Mesenchymal stem cell (in vitro differentiated cells and primary cell): ENCODE measurements at regions not wholly inside any gene's neighbourhood (a gene's known extent, or its start where the extent isn't known, plus 50 kb on each side); places are given as distances from the start of the nearest gene placed in this dataset.

ENCODE experiments used
- DNase-seq: peaks from one replicate; pipeline ENCODE4 v3.0.0-alpha.2; 2013
- H2AFZ ChIP-seq: one replicate; pipeline ENCODE4 v1.6.1; 2013; ENCODE audit warnings: low read depth, mild to moderate bottlenecking, control low read depth, inconsistent platforms, low read length, moderate library complexity
- H2AK5ac ChIP-seq: 2 replicates; pipeline ENCODE4 v1.6.1; 2013; ENCODE audit warnings: low read length, moderate library complexity, mild to moderate bottlenecking, inconsistent platforms; ENCODE audit not compliant: severe bottlenecking
- H2BK120ac ChIP-seq: one replicate; pipeline ENCODE4 v1.6.1; 2013; ENCODE audit warnings: low read depth, mild to moderate bottlenecking, inconsistent platforms, low read length, moderate library complexity
- H2BK12ac ChIP-seq, 2 experiments: one replicate each; pipeline ENCODE4 v1.6.1; 2013; ENCODE audit warnings: inconsistent platforms in 2 of 2, low read length in 2 of 2, mild to moderate bottlenecking in 2 of 2, moderate library complexity in 2 of 2, control low read depth in 1 of 2
- H2BK15ac ChIP-seq: one replicate; pipeline ENCODE4 v1.6.1; 2013; ENCODE audit warnings: mild to moderate bottlenecking, low read depth, inconsistent platforms; ENCODE audit not compliant: poor library complexity, severe bottlenecking
- H2BK5ac ChIP-seq: 2 replicates; pipeline ENCODE4 v1.6.1; 2013; ENCODE audit warnings: low read depth, mild to moderate bottlenecking, low read length, control low read depth, inconsistent platforms; ENCODE audit not compliant: poor library complexity, severe bottlenecking
- H3K14ac ChIP-seq, 2 experiments: one replicate each; pipeline ENCODE4 v1.6.1; 2013; ENCODE audit warnings: inconsistent platforms in 2 of 2, low read length in 2 of 2, control low read depth in 1 of 2, mild to moderate bottlenecking in 1 of 2, moderate library complexity in 1 of 2
- H3K18ac ChIP-seq, 2 experiments: one replicate each; pipeline ENCODE4 v1.6.1; 2013; ENCODE audit warnings: inconsistent platforms in 2 of 2, low read length in 2 of 2, control low read depth in 1 of 2, low read depth in 1 of 2, mild to moderate bottlenecking in 1 of 2
- H3K23ac ChIP-seq, 2 experiments: one replicate each; pipeline ENCODE4 v1.6.1; 2013; ENCODE audit warnings: inconsistent platforms in 2 of 2, low read length in 2 of 2, mild to moderate bottlenecking in 2 of 2, moderate library complexity in 2 of 2, control low read depth in 1 of 2
- H3K27ac ChIP-seq: 2 replicates; pipeline ENCODE4 v1.5.1; 2013; ENCODE audit warnings: mild to moderate bottlenecking, moderate library complexity, low read length, control low read depth, inconsistent platforms; ENCODE audit not compliant: poor library complexity, severe bottlenecking
- H3K27me3 ChIP-seq, 2 experiments: 2 replicates each; pipeline versions ENCODE4 v1.6.1 to v1.7.0; 2013; ENCODE audit warnings: low read length in 2 of 2, mild to moderate bottlenecking in 2 of 2, moderate library complexity in 2 of 2, control low read depth in 1 of 2, inconsistent platforms in 1 of 2; ENCODE audit not compliant: control insufficient read depth in 1 of 2, insufficient read depth in 1 of 2
- H3K36me3 ChIP-seq, 2 experiments: 2 replicates each; pipeline versions ENCODE4 v1.6.1 to v1.7.0; 2013; ENCODE audit warnings: low read length in 2 of 2, control low read depth in 1 of 2, inconsistent platforms in 1 of 2, low read depth in 1 of 2, mild to moderate bottlenecking in 1 of 2; ENCODE audit not compliant: insufficient read depth in 2 of 2, control insufficient read depth in 1 of 2
- H3K4ac ChIP-seq, 2 experiments: one replicate each; pipeline ENCODE4 v1.6.1; 2013; ENCODE audit warnings: inconsistent platforms in 2 of 2, low read length in 2 of 2, mild to moderate bottlenecking in 2 of 2, moderate library complexity in 2 of 2, control low read depth in 1 of 2, low read depth in 1 of 2
- H3K4me1 ChIP-seq: 2 replicates; pipeline ENCODE4 v1.6.1; 2013; ENCODE audit warnings: low read depth, low read length, control low read depth; ENCODE audit not compliant: control insufficient read depth, insufficient read depth
- H3K4me2 ChIP-seq: 2 replicates; pipeline ENCODE4 v1.6.1; 2013; ENCODE audit warnings: low read length, mild to moderate bottlenecking, inconsistent platforms; ENCODE audit not compliant: poor library complexity, severe bottlenecking
- H3K4me3 ChIP-seq, 2 experiments: 2 replicates each; pipeline versions ENCODE4 v1.5.1 to v1.7.0; 2013; ENCODE audit warnings: low read length in 2 of 2, mild to moderate bottlenecking in 2 of 2, control low read depth in 1 of 2, low read depth in 1 of 2; ENCODE audit not compliant: insufficient read depth in 1 of 2
- H3K79me1 ChIP-seq: replicated peaks from 2 replicates; pipeline ENCODE4 v1.6.1; 2013; ENCODE audit warnings: mild to moderate bottlenecking, control low read depth, low read length, inconsistent platforms; ENCODE audit not compliant: poor library complexity, severe bottlenecking
- H3K9ac ChIP-seq: 2 replicates; pipeline ENCODE4 v1.7.0; 2013; ENCODE audit warnings: mild to moderate bottlenecking, low read length, moderate library complexity
- H3K9me3 ChIP-seq: 2 replicates; pipeline ENCODE4 v1.7.0; 2013; ENCODE audit warnings: mild to moderate bottlenecking, low read length; ENCODE audit not compliant: control insufficient read depth
- H4K8ac ChIP-seq: one replicate; pipeline ENCODE4 v1.6.1; 2013; ENCODE audit warnings: inconsistent platforms, mild to moderate bottlenecking, low read length, moderate library complexity
- H4K91ac ChIP-seq: one replicate; pipeline ENCODE4 v1.6.1; 2013; ENCODE audit warnings: mild to moderate bottlenecking, low read length, inconsistent platforms
- WGBS: methylation state at CpG from one replicate; pipeline ENCODE4 v1.1.7; 2013; ENCODE audit warnings: mixed read lengths; 5-methylcytosine and 5-hydroxymethylcytosine counted together

DNA sequence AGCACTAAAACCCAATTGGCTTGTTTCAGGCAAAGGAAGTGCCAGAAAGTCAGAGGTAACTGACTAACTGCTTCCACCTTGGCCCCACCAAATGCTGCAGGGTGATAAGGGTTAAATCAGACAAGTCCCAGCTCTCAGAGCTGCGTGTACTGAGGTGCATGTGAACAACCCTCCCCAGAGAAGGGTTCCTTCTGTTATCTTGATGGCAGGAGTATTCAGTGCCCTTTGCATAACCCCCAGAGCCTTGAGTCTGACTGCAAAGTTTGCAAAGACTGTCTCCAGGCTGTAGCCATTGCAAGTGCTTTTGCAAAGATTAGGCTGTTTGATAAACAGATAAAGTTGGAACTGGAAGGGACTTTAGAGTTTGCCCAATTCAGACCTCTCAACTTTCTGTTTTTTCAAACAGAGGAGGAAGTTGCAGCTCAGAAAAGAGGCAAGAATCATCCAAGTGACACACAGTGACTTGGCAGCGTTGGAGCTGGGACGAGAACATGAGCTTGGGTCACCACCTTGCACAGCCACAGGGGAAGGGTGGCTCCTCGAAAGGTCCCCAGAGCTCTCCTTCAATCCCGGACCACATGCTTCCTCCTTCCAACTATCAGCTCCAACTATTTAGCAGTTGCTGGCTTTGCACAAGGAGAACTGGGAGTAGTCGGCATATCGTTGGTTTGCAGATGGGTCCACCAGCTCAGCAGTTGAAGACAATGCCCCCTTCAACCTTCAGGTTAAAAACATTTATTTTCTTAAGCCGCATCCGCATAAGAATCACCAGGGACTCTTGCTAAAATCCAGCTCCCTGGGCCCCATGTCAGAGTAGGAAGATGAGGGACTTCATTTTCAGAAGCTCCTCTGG is 224.8 kb upstream of the HES1 start:
- Histone ChIP-seq H2BK5ac (no peak overlapping the region), H3K4me3 (no peak overlapping the region), H2AFZ (no peak overlapping the region), H3K27me3 (peaks cover 9 to 45% of the 10 kb centered on the region in 2 experiments), H3K4ac (no peak overlapping the region), H3K36me3 (no peaks in the 10 kb centered on the region), H2BK120ac (no peak overlapping the region), H3K23ac (no peak overlapping the region), H2BK15ac (no peak overlapping the region), H3K4me2 (no peak overlapping the region), H3K14ac (no peak overlapping the region), H4K8ac (no peak overlapping the region), H4K91ac (no peak overlapping the region), H3K9me3 (peaks cover 14% of the 10 kb centered on the region), H3K79me1 (no peaks in the 10 kb centered on the region), H2BK12ac (no peak overlapping the region), H3K27ac (no peak overlapping the region), H2AK5ac (no peak overlapping the region), H3K9ac (no peak overlapping the region), H3K18ac (no peak overlapping the region), H3K4me1 (no peaks in the 10 kb centered on the region)
- WGBS, result 69% methylated on average over 9 of the region's 9 CpGs
- DNase-seq, result peak; percentile 13

DNA sequence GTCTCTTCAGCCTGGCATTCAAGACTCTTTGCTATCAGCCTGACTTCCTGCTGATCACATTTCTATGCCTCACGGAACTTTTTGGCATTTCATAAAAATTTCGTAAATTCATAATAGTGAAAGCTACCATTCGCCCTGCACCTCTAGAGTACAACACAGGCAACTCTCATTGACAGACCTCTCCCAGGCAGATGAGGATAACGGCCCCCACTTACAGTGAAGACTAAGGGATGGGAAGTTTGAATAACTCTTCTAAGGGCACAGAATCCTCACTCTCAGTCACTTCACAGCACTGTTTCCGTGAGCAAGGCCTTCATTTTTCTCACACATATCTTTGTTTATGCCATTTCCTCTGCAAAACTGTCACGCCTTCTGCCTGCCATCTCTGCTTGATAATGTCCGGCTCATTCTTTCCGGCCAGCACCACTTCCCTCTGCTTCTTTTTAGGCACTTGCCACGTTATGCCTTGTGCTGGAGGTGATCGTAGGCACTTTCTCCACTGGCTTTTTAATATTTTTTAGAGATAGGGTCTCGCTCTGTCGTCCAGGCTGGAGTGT is 224.1 kb upstream of the HES1 start:
- DNase-seq, result peak; percentile 5
- Histone ChIP-seq H3K18ac (peak overlapping the region in 1 of 2 experiments; percentile 64), H3K79me1 (no peaks in the 10 kb centered on the region), H2BK15ac (no peak overlapping the region), H4K91ac (no peak overlapping the region), H3K9me3 (peaks cover 14% of the 10 kb centered on the region), H3K27ac (no peak overlapping the region), H3K4me3 (no peak overlapping the region), H3K36me3 (no peaks in the 10 kb centered on the region), H3K4me2 (no peak overlapping the region), H2AK5ac (no peak overlapping the region), H3K27me3 (peaks cover 9 to 48% of the 10 kb centered on the region in 2 experiments), H3K9ac (no peak overlapping the region), H2BK12ac (peak overlapping the region in 1 of 2 experiments; percentile 31), H2BK5ac (no peak overlapping the region), H2BK120ac (no peak overlapping the region), H3K4me1 (no peaks in the 10 kb centered on the region), H3K14ac (no peak overlapping the region), H3K4ac (no peak overlapping the region), H3K23ac (no peak overlapping the region), H4K8ac (no peak overlapping the region), H2AFZ (no peak overlapping the region)
- WGBS, result 66% methylated on average over 9 of the region's 12 CpGs

DNA sequence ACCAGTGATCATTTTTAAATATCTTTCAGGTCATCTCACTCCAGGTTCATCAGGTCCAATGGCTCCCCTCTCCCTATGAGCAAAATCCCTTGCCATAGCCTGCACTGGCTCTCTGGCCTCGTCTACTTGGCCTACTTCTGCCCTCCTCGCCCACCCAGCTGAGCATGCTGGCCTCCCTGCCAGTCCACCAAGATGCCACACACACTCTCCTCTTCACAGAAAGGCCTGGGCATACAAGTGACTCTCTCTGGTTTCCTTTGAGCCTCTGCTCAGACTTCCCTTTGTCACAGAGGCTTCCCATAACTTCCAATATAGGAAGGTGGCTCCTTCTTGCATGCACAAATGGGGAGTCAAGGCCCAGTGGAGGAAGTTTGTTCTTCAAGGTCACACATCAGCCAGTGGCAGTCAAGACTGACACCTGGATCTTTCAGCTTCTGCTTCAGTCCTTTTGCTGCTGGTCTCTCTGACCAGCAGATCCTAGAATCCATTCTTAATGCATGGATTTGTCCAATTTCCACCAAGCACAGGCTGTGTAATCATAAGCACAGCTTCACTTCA is 223.2 kb upstream of the HES1 start:
- H3K4me2 ChIP-seq, result no peak overlapping the region

DNA sequence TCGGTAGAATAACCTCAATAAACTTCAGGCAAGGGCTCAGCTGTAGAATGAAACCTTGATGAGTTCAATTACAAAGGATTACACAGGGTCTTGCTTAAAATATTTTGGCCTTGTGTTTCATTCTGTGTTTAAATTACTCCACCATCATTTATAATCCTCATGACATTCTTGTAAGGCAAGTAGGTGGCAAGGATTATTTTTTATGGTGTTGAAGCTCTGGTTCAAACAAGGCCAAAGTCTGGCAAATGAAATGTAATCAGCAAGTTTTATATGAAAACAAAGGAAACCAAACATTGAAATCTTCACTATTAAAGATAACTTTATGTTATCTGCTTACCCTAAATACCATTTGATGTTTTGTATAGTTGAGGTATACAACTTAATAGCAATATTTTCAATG is 221.3 kb upstream of the HES1 start:
- Histone ChIP-seq H3K4me2 (no peak overlapping the region), H3K18ac (no peak overlapping the region), H2BK12ac (no peak overlapping the region), H3K14ac (no peak overlapping the region), H4K91ac (no peak overlapping the region), H4K8ac (no peak overlapping the region), H3K4me1 (no peaks in the 10 kb centered on the region), H2BK15ac (no peak overlapping the region), H3K4me3 (no peak overlapping the region), H3K27me3 (peaks cover 19 to 51% of the 10 kb centered on the region in 2 experiments), H3K4ac (no peak overlapping the region), H2AFZ (no peak overlapping the region), H3K36me3 (no peaks in the 10 kb centered on the region), H3K9me3 (no peaks in the 10 kb centered on the region), H2BK5ac (no peak overlapping the region), H2AK5ac (no peak overlapping the region), H3K27ac (no peak overlapping the region), H3K9ac (no peak overlapping the region), H3K23ac (no peak overlapping the region), H2BK120ac (no peak overlapping the region), H3K79me1 (no peaks in the 10 kb centered on the region)
- DNase-seq, result no peak
- WGBS, result 100% methylated on average over 1 of the region's 1 CpG

More for the DNA sequence above, 223.2 kb upstream of the HES1 start:
- H3K27me3 ChIP-seq, result peaks cover 14 to 50% of the 10 kb centered on the region in 2 experiments
- H3K27ac ChIP-seq, result no peak overlapping the region
- H3K4me3 ChIP-seq, result no peak overlapping the region
- H3K14ac ChIP-seq, result no peak overlapping the region
- H3K9ac ChIP-seq, result no peak overlapping the region
- H2BK5ac ChIP-seq, result no peak overlapping the region
- no peak overlapping the region for H2BK15ac ChIP-seq
- 97% methylated on average over 2 of the region's 2 CpGs for WGBS
- no peaks in the 10 kb centered on the region for H3K4me1 ChIP-seq
- H4K91ac ChIP-seq, result no peak overlapping the region
- H4K8ac ChIP-seq, result no peak overlapping the region
- H3K23ac ChIP-seq, result peak overlapping the region in 1 of 2 experiments; percentile 23
- H2AFZ ChIP-seq, result no peak overlapping the region
- peak overlapping the region; percentile 15 to 18 for H2BK12ac ChIP-seq
- no peaks in the 10 kb centered on the region for H3K79me1 ChIP-seq
- no peak overlapping the region for H2BK120ac ChIP-seq
- DNase-seq, result no peak
- no peaks in the 10 kb centered on the region for H3K36me3 ChIP-seq
- no peak overlapping the region for H3K18ac ChIP-seq
- H3K4ac ChIP-seq, result no peak overlapping the region
- peaks cover 11% of the 10 kb centered on the region for H3K9me3 ChIP-seq
- no peak overlapping the region for H2AK5ac ChIP-seq
